NCI-H82 treated with DMSO at 0.1 percent for 48 hours (cell line): ENCODE measurements at regions not wholly inside any gene's neighbourhood (a gene's known extent, or its start where the extent isn't known, plus 50 kb on each side); places are given as distances from the start of the nearest gene placed in this dataset.
"Not testable (repeated sequence)": the region's sequence is repeated elsewhere in the genome, so short reads cannot be mapped to it uniquely, and the experiment has no call there.

ENCODE experiments used
- DNase-seq: peaks from one replicate; lab custom pipeline; 2025; ENCODE audit not compliant: unreplicated experiment; lab: John Stamatoyannopoulos, UW

GRCh38 chr12:25861226-25861625 lies 97.3 kb upstream of the RASSF8 start:
- no peak for DNase-seq

- DNase-seq = peak; percentile 6
Measured at GRCh38 chr12:25864306-25865276, 93.9 kb upstream of the RASSF8 start.

- peak; percentile 89 for DNase-seq
Measured at GRCh38 chr12:25866586-25867378, 91.7 kb upstream of the RASSF8 start.

- DNase-seq = no peak
Measured at GRCh38 chr12:25868193-25868592, 90.3 kb upstream of the RASSF8 start.

GRCh38 chr12:25872137-25872536 lies 86.3 kb upstream of the RASSF8 start:
- no peak for DNase-seq

GRCh38 chr12:25875661-25876060 lies 82.8 kb upstream of the RASSF8 start:
- DNase-seq = no peak

DNA sequence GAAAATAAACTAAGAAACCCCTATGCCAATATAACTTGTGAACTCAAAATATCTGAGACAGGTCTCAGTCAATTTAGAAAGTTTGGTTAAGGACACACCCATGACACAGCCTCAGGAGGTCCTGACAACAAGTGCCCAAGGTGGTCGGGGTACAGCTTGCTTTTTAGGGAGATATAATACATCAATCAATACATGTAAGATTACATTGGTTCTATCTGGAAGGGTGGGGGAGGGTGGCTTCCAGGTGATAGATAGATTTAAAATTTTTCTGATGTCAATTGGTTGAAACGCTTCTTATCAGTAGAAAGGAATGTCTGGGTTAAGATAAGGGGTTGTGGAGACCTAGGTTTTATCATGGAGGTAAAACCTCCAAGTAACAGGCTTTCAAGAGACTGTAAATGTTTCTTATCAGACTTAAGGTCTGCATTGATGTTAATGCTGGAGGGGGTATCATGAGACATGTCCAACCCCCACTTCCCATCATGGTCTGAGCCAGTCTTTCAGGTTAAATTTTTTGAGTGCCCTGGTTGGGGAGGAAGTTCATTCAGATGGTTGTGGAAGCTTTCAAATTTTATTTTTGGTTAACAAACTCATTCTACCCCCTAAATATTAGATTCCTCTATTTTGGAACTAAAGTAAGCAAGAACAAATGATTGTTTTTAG lies 82.0 kb upstream of the RASSF8 start:
- DNase-seq = no peak

- DNase-seq = no peak
Measured at GRCh38 chr12:25877446-25877845, 81.0 kb upstream of the RASSF8 start.

DNA sequence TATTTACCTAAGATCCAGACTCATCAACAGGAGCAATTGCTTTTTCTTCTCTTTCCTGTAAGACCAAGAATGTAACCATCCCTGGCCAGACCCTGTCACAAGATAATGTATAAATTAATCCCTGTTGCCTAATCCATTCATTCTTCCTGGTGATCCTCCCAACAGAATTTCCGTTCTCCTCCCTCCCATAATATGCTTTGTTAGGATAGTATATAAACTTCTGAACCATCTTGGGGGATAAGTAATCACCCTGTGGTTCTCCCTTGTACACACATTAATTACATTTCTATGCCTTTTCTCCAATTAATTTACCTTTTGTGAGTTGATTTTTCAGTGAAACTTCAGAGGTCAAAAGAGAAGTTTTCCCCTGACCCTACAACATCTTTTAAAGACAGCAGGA lies 76.2 kb upstream of the RASSF8 start:
- no peak for DNase-seq

- DNase-seq = no peak
Measured at GRCh38 chr12:25883026-25883916, 75.2 kb upstream of the RASSF8 start.

DNA sequence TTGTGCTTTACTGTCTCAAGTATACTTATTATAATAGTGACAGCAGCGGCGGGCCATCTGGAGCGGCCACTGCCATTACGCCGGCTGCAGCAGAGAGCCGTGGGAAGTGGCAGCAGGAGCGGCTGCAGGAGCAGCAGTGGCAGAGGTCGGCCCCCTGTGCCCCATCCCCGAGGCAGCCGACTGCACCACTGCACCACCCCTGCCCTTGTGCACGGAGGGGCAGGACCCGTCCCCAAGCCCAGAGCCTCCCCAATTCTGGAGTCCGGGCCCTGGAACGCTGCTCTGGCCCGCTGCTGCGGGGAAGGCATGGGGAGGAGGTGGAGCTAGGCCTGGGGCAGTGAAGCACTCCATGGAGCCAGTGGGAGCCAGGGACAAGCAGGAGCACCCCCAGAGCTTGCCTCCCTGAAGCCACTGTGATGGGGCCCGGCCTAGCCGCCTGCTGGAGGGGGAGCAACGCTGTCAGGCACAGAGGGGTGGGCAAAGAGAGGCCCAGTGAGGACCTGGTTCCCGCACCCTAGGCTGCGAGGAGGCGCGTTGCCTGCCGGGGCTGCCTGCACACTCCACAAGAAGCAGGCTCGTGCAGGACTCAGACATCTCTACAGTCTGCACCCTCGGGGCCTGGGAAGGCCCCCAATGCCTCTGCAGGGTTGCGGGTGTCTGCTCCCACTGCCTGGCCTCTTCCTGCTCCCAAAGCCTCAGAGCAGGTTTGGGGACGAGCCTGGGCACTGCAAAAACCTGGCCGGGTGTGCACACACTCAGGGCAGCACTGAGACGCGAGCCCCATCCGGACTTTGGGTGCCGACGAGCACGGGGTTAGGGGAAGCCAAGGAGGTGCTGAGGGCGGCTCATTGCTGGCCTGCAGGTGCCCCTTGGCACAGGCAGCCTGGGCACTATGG lies 74.2 kb upstream of the RASSF8 start:
- no peak for DNase-seq

- DNase-seq = no peak
Measured at GRCh38 chr12:25884920-25885234, 73.6 kb upstream of the RASSF8 start.

GRCh38 chr12:25886396-25886795 lies 72.1 kb upstream of the RASSF8 start:
- DNase-seq = no peak

GRCh38 chr12:25887367-25887766 lies 71.1 kb upstream of the RASSF8 start:
- DNase-seq = no peak

DNA sequence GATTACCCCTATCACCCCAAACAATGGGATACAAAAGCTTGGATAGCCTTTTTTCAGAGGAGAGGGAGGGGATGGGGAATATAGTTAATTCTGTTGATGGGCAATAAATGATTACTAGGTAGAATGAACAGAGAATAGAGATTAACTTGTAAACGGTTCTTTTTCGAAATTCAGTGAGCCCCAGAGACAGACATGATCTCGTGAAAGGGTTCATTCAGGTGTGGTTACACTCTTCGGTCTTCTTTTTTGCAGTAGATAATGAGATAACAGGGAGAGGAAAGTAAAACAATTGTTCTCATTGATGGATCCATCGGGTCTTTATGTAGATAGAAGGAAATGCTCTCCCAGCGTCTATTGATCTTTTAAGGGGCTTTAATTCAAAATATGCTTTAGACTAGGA lies 69.3 kb upstream of the RASSF8 start:
- no peak for DNase-seq

DNA sequence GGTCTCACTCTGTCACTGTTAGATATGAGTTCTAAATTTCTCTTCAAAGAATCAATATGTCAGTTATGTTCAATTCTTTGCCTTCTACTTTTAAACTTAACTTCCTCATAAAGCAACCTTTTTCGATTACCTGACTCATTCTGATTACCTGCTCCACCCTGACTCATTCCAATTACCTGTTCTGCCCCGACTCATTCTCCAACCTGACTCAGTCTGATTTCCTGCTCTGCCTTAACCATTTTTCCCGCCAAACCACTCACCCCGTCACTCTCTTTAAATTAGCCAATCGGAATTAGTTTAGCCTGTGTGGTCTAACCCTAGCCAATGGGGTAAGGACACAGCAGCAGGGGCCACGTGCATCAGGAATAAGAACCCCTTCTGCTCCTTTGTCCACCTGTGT lies 67.4 kb upstream of the RASSF8 start:
- not testable (repeated sequence) for DNase-seq

- no peak for DNase-seq
Measured at GRCh38 chr12:25894759-25895158, 63.7 kb upstream of the RASSF8 start.

- no peak for DNase-seq
Measured at GRCh38 chr12:25896981-25897380, 61.5 kb upstream of the RASSF8 start.

GRCh38 chr12:25903603-25904245 lies 54.8 kb upstream of the RASSF8 start:
- DNase-seq = no peak
